ENCODE measurements at regions not wholly inside any gene's neighbourhood (a gene's known extent, or its start where the extent isn't known, plus 50 kb on each side); places are given as distances from the start of the nearest gene placed in this dataset.

DNA sequence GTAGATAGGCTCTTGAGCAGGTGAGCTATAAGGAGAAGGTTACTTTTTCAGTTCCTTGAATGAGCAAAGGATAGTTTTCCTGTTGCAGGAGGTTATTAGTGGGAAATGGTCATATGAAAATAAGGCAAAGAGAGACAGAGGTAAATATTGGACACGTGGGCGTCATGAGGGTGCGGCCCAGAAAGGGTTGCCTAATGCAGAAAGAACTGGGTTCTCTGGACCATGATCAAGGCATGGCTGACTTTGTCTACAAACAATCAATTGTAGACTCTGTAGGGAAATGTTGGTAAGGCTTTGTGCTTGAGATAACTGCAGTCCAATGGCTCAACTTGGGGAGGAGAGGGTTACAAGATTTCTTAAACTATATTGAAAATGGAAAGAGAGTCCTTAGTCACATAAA lies 585.8 kb downstream of the BCL11A start:
- no peak for DNase-seq (ENCODE audit: low read depth)
- Histone ChIP-seq H3K27me3 (ENCODE audit: control insufficient read depth, insufficient read depth, low read length) (no peaks in the 10 kb centered on the region), H3K36me3 (ENCODE audit: control insufficient read depth, insufficient read depth, low read length) (no peaks in the 10 kb centered on the region), H3K4me3 (ENCODE audit: low read depth, low read length) (no peak overlapping the region)
- ChIA-PET POLR2A (no interaction called here), CTCF (no interaction called here)
- TF ChIP-seq, protein P1, sequence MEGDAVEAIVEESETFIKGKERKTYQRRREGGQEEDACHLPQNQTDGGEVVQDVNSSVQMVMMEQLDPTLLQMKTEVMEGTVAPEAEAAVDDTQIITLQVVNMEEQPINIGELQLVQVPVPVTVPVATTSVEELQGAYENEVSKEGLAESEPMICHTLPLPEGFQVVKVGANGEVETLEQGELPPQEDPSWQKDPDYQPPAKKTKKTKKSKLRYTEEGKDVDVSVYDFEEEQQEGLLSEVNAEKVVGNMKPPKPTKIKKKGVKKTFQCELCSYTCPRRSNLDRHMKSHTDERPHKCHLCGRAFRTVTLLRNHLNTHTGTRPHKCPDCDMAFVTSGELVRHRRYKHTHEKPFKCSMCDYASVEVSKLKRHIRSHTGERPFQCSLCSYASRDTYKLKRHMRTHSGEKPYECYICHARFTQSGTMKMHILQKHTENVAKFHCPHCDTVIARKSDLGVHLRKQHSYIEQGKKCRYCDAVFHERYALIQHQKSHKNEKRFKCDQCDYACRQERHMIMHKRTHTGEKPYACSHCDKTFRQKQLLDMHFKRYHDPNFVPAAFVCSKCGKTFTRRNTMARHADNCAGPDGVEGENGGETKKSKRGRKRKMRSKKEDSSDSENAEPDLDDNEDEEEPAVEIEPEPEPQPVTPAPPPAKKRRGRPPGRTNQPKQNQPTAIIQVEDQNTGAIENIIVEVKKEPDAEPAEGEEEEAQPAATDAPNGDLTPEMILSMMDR (IDR thresholded peaks at IDR 0.05; ENCODE audit: insufficient read depth, low read depth, low read length): no peak

DNA sequence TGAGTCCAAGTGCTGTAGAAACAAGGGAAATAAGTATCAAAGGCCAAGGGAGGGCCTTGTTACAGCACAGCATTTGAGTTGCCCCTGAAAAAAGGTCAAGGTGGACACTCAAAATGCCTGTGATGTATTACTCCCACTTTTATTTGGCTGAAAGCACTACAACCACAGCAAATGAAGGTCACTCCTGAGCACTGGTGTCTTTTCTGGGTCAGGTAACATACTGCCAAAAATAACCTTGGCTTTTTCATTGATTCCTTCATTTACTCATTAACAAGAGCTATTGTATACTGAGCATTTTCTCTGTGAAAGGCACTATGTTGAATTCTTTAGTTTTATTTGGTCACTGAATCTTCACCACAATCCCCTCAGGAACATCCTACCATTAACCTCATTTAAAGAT lies 590.3 kb downstream of the BCL11A start:
- Histone ChIP-seq H3K27me3 (ENCODE audit: control insufficient read depth, insufficient read depth, low read length) (no peaks in the 10 kb centered on the region), H3K4me3 (ENCODE audit: low read depth, low read length) (no peak overlapping the region), H3K36me3 (ENCODE audit: control insufficient read depth, insufficient read depth, low read length) (no peaks in the 10 kb centered on the region)
- CTCF ChIA-PET: interaction anchor here (0.6 kb wide), 1 partner anchor 51 kb away, joined by 3 read pairs; no protein-coding TSS in a partner anchor
- TF ChIP-seq, protein P1 (IDR thresholded peaks at IDR 0.05; ENCODE audit: insufficient read depth, low read depth, low read length): no peak
- DNase-seq (ENCODE audit: low read depth): no peak
- POLR2A ChIA-PET: no interaction called here

DNA sequence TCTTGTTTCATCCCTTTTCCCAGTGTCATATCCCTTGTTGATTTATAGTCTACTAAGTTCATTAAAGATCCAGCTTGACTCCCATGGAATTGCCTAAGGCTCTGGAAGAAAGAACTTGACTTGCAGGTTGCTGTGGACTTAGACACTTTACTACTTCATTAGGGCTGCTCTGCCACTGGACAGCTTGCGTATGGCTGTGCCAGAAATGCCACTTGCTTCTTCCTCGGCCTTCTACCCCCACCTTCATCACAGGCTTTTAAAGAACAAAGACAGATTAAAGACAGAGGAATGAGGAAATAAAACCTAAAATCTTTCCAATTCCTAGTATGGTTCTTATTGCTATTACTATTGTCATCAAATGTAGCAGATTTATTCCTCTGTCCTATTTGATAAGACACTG lies 591.7 kb downstream of the BCL11A start:
- TF ChIP-seq, protein P1 (IDR thresholded peaks at IDR 0.05; ENCODE audit: insufficient read depth, low read depth, low read length): no peak
- Histone ChIP-seq H3K4me3 (ENCODE audit: low read depth, low read length) (no peak overlapping the region), H3K36me3 (ENCODE audit: control insufficient read depth, insufficient read depth, low read length) (no peaks in the 10 kb centered on the region), H3K27me3 (ENCODE audit: control insufficient read depth, insufficient read depth, low read length) (no peaks in the 10 kb centered on the region)
- POLR2A ChIA-PET: no interaction called here
- DNase-seq (ENCODE audit: low read depth): no peak
- CTCF ChIA-PET: no interaction called here

DNA sequence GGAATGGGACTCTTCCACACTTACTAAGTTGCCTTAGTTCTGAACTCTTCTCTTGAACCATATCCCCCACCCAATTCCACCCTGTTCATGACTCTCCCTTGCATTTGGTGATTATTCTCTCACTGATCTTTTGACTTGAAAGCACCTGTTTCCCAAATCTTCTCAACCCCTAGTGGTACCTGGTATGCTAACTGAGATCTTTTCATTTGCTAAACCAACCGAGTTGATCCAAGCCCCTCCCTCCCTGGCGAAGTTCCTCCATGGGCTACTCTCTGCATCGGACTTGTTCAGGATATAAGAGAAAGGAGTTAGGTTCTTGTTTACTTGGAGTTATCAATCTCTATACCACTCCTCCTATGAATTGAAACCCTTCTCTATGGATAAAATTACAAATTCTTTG lies 593.5 kb downstream of the BCL11A start:
- H3K36me3 ChIP-seq (ENCODE audit: control insufficient read depth, insufficient read depth, low read length): no peaks in the 10 kb centered on the region
- DNase-seq (ENCODE audit: low read depth): no peak
- CTCF ChIA-PET: no interaction called here
- no peak overlapping the region for H3K4me3 ChIP-seq (ENCODE audit: low read depth, low read length)
- POLR2A ChIA-PET: no interaction called here
- no peaks in the 10 kb centered on the region for H3K27me3 ChIP-seq (ENCODE audit: control insufficient read depth, insufficient read depth, low read length)
- TF ChIP-seq, protein P1 (IDR thresholded peaks at IDR 0.05; ENCODE audit: insufficient read depth, low read depth, low read length): no peak

DNA sequence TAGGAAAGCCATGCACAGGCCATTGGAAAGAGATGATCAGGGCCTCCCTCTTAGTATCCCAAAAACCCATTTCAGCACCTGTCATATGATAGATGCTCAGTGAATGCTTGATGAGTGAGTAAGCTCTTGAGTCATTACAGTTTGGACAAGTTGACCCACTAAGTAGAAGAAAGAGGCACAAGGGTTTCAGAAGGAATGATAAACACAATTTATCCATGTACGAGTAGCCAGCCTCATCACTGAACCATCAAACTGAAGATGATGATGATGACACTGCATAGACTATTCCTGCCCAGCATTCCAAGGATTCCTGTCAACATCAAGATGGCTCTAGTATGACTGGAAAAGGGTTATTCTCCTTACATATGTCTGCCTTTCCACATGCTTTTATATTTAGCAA lies 596.0 kb downstream of the BCL11A start:
- ChIA-PET CTCF (no interaction called here), POLR2A (no interaction called here)
- DNase-seq (ENCODE audit: low read depth): no peak
- H3K4me3 ChIP-seq (ENCODE audit: low read depth, low read length): no peak overlapping the region
- TF ChIP-seq, protein P1 (IDR thresholded peaks at IDR 0.05; ENCODE audit: insufficient read depth, low read depth, low read length): no peak
- H3K27me3 ChIP-seq (ENCODE audit: control insufficient read depth, insufficient read depth, low read length): no peaks in the 10 kb centered on the region
- H3K36me3 ChIP-seq (ENCODE audit: control insufficient read depth, insufficient read depth, low read length): no peaks in the 10 kb centered on the region
